HL-60 (cell line): ENCODE measurements at regions not wholly inside any gene's neighbourhood (a gene's known extent, or its start where the extent isn't known, plus 50 kb on each side); places are given as distances from the start of the nearest gene placed in this dataset.

ENCODE experiments used
- CTCF ChIP-seq: IDR thresholded peaks from one replicate; pipeline ENCODE4 v1.5.1; 2011; ENCODE audit warnings: low read length, control low read depth, inconsistent platforms; ENCODE audit not compliant: insufficient read depth
- GABPA ChIP-seq: IDR thresholded peaks from 2 replicates; pipeline ENCODE4 v1.6.1; 2012; ENCODE audit warnings: low read depth
- POLR2AphosphoS5 ChIP-seq: IDR thresholded peaks from 2 replicates; pipeline ENCODE4 v1.6.1; 2012; ENCODE audit warnings: low read depth
- SPI1 ChIP-seq: IDR thresholded peaks from 2 replicates; pipeline ENCODE4 v1.6.1; 2012; ENCODE audit warnings: low read depth, mild to moderate bottlenecking, borderline replicate concordance
- TF ChIP-seq, protein P1 (sequence below): IDR thresholded peaks from 2 replicates; pipeline ENCODE4 v1.6.1; 2012; ENCODE audit warnings: low read depth; ENCODE audit not compliant: insufficient replicate concordance

DNA sequence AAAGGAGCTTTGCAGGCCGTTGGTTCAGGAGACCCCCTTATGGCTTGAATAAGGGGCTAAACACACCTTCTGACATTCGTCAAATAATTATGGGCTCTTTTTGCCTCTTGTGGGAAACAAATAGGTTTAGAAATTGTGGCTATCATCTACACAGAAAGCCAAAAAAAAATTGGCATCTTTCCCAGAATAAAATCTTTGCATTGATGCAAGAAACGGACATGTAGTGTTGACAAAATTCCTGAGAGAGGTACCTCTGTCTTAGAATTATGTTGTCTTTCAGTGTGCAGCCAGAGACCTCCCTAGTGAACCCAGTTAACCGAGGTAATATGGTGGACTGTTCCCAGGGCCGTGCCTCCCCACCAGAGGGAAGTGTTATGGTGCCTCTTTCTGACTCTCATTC lies 283.9 kb downstream of the SDHAF3 start:
- TF ChIP-seq CTCF (no peak), POLR2AphosphoS5 (no peak), GABPA (no peak), SPI1 (no peak)
- TF ChIP-seq, protein P1, sequence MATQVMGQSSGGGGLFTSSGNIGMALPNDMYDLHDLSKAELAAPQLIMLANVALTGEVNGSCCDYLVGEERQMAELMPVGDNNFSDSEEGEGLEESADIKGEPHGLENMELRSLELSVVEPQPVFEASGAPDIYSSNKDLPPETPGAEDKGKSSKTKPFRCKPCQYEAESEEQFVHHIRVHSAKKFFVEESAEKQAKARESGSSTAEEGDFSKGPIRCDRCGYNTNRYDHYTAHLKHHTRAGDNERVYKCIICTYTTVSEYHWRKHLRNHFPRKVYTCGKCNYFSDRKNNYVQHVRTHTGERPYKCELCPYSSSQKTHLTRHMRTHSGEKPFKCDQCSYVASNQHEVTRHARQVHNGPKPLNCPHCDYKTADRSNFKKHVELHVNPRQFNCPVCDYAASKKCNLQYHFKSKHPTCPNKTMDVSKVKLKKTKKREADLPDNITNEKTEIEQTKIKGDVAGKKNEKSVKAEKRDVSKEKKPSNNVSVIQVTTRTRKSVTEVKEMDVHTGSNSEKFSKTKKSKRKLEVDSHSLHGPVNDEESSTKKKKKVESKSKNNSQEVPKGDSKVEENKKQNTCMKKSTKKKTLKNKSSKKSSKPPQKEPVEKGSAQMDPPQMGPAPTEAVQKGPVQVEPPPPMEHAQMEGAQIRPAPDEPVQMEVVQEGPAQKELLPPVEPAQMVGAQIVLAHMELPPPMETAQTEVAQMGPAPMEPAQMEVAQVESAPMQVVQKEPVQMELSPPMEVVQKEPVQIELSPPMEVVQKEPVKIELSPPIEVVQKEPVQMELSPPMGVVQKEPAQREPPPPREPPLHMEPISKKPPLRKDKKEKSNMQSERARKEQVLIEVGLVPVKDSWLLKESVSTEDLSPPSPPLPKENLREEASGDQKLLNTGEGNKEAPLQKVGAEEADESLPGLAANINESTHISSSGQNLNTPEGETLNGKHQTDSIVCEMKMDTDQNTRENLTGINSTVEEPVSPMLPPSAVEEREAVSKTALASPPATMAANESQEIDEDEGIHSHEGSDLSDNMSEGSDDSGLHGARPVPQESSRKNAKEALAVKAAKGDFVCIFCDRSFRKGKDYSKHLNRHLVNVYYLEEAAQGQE: no peak
